Testis (tissue), 2 donors: ENCODE measurements at regions not wholly inside any gene's neighbourhood (a gene's known extent, or its start where the extent isn't known, plus 50 kb on each side); places are given as distances from the start of the nearest gene placed in this dataset.

Source experiments
- DNase-seq: peaks from one replicate; pipeline ENCODE4 v3.0.0-alpha.2; 2019
- H3K27ac ChIP-seq, 2 donors: fragments of 200-600 bp; sonication (generic); one replicate each; pipeline ENCODE4 v1.5.1; 2019
- H3K27me3 ChIP-seq: fragments of 200-600 bp; sonication (generic); one replicate; pipeline ENCODE4 v1.5.1; 2019
- H3K36me3 ChIP-seq: fragments of 200-600 bp; sonication (generic); one replicate; pipeline ENCODE4 v1.5.1; 2017; ENCODE audit warnings: low read depth; ENCODE audit errors: missing control alignments
- H3K4me1 ChIP-seq: fragments of 200-600 bp; sonication (generic); one replicate; pipeline ENCODE4 v1.5.1; 2019
- H3K4me3 ChIP-seq, 2 donors: fragments of 200-600 bp; sonication (generic); one replicate each; pipeline ENCODE4 v1.5.1; 2017 to 2019
- H3K9me3 ChIP-seq: fragments of 200-600 bp; sonication (generic); one replicate; pipeline ENCODE4 v1.5.1; 2017
- POLR2A ChIP-seq: fragments of 450-650 bp; IDR thresholded peaks from one replicate; pipeline ENCODE4 v1.6.1; 2017; ENCODE audit warnings: antibody characterized with exemption, mild to moderate bottlenecking, moderate library complexity
- WGBS, 2 donors: methylation state at CpG; one replicate each; pipeline ENCODE4 v1.1.5; 2018; 5-methylcytosine and 5-hydroxymethylcytosine counted together
- intact Hi-C: fragments of 100-400 bp; cut with DNase I; formaldehyde crosslinking; loops from one replicate; pipeline ENCODE4 v1.15.1; 2023; ENCODE audit warnings: low total_unique reads
- TF ChIP-seq, protein P1 (sequence below), 3 experiments: fragments of 450-650 bp in 2 of 3; fragments of 200-600 bp in 1 of 3; sonication (generic) in 1 of 3; IDR thresholded peaks; one replicate each; pipeline ENCODE4 v1.5.1; 2016 to 2019; ENCODE audit warnings: antibody characterized with exemption in 3 of 3, mild to moderate bottlenecking in 2 of 3, moderate library complexity in 1 of 3

- 97 to 98% methylated on average over 1 of the region's 1 CpG for WGBS, 2 donors
- Histone ChIP-seq H3K4me1 (no peaks in the 10 kb centered on the region), H3K36me3 (no peaks in the 10 kb centered on the region), H3K27me3 (no peaks in the 10 kb centered on the region), H3K9me3 (no peaks in the 10 kb centered on the region), H3K4me3 (no peak overlapping the region), H3K27ac (no peak overlapping the region)
- TF ChIP-seq, protein P1, sequence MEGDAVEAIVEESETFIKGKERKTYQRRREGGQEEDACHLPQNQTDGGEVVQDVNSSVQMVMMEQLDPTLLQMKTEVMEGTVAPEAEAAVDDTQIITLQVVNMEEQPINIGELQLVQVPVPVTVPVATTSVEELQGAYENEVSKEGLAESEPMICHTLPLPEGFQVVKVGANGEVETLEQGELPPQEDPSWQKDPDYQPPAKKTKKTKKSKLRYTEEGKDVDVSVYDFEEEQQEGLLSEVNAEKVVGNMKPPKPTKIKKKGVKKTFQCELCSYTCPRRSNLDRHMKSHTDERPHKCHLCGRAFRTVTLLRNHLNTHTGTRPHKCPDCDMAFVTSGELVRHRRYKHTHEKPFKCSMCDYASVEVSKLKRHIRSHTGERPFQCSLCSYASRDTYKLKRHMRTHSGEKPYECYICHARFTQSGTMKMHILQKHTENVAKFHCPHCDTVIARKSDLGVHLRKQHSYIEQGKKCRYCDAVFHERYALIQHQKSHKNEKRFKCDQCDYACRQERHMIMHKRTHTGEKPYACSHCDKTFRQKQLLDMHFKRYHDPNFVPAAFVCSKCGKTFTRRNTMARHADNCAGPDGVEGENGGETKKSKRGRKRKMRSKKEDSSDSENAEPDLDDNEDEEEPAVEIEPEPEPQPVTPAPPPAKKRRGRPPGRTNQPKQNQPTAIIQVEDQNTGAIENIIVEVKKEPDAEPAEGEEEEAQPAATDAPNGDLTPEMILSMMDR (IDR thresholded peaks at IDR 0.05), result no peak
- no peak for TF ChIP-seq POLR2A
- no peak for DNase-seq
- intact Hi-C loops, result no loop called here
Observed at GRCh38 chr13:74860789-74861188, 621.2 kb downstream of the TBC1D4 start.

DNA sequence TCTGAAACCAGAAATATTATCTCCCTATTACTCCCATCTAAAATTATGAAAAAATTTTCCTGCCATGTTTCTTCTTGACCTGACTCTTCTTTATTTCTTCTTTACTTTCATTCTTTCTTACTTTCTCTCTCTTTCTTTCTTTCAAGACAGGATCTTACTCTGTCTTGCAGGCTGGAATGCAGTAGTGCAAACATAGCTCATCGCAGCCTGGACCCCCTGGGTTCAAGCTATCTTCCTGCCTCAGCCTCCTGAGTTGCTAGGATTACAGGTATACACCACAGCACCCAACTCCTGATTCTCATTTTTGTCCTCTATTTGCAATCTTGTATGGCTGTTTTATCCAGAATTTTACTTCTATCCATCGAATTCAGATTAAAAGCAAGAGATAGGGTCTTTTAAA, 631.1 kb downstream of the TBC1D4 start:
- Histone ChIP-seq H3K36me3 (no peaks in the 10 kb centered on the region), H3K4me3 (no peak overlapping the region), H3K27ac (no peak overlapping the region), H3K27me3 (no peaks in the 10 kb centered on the region), H3K4me1 (no peaks in the 10 kb centered on the region), H3K9me3 (no peaks in the 10 kb centered on the region)
- WGBS, 2 donors, result 61 to 68% methylated on average over 2 of the region's 2 CpGs
- no peak for TF ChIP-seq POLR2A
- TF ChIP-seq, protein P1 (IDR thresholded peaks at IDR 0.05), result no peak
- DNase-seq, result no peak
- intact Hi-C loops, result no loop called here

- WGBS, 2 donors, result 66 to 69% methylated on average over 1 of the region's 1 CpG
- H3K27me3 ChIP-seq, result no peaks in the 10 kb centered on the region
- no peak for DNase-seq
- no peak overlapping the region for H3K27ac ChIP-seq
- TF ChIP-seq POLR2A, result no peak
- TF ChIP-seq, protein P1 (IDR thresholded peaks at IDR 0.05), result no peak
- H3K4me1 ChIP-seq, result no peaks in the 10 kb centered on the region
- H3K4me3 ChIP-seq, result no peak overlapping the region
- no peaks in the 10 kb centered on the region for H3K36me3 ChIP-seq
- intact Hi-C loops, result no loop called here
- H3K9me3 ChIP-seq, result no peaks in the 10 kb centered on the region
Observed at GRCh38 chr13:74847966-74848365, 634.0 kb downstream of the TBC1D4 start.

DNA sequence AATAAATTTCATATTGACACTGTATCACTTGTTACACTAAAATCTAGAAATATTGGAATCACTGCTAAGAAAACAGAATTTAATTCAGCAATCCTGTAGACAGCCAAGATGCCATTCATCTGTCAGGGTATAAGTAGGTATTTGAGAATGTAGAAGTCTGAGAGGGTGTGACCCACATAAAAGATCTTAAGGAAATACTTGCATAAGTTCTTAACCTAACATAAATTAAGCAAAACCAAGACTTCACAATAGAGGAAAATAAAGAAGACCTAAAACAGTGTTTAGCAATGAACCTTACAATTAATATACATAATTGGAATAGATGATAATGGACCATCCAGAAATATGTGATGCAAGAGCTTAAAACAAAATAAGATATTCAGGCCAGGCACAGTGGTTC, 636.2 kb downstream of the TBC1D4 start:
- no peak overlapping the region for H3K4me3 ChIP-seq
- no peak overlapping the region for H3K27ac ChIP-seq
- no peak for TF ChIP-seq POLR2A
- TF ChIP-seq, protein P1 (IDR thresholded peaks at IDR 0.05), result no peak
- no peaks in the 10 kb centered on the region for H3K4me1 ChIP-seq
- no peak for DNase-seq
- intact Hi-C loops, result no loop called here
- no peaks in the 10 kb centered on the region for H3K27me3 ChIP-seq
- no peaks in the 10 kb centered on the region for H3K36me3 ChIP-seq
- H3K9me3 ChIP-seq, result no peaks in the 10 kb centered on the region

GRCh38 chr13:74841651-74842050, 640.3 kb downstream of the TBC1D4 start:
- DNase-seq, result no peak
- Histone ChIP-seq H3K27ac (no peak overlapping the region), H3K27me3 (no peaks in the 10 kb centered on the region), H3K4me1 (no peaks in the 10 kb centered on the region), H3K9me3 (no peaks in the 10 kb centered on the region), H3K36me3 (no peaks in the 10 kb centered on the region), H3K4me3 (no peak overlapping the region)
- intact Hi-C loops, result no loop called here
- TF ChIP-seq, protein P1 (IDR thresholded peaks at IDR 0.05), result no peak
- TF ChIP-seq POLR2A, result no peak
- 93% methylated on average over 4 of the region's 4 CpGs for WGBS, 2 donors
